ENCODE measurements at regions not wholly inside any gene's neighbourhood (a gene's known extent, or its start where the extent isn't known, plus 50 kb on each side); places are given as distances from the start of the nearest gene placed in this dataset.
"Not testable (repeated sequence)": the region's sequence is repeated elsewhere in the genome, so short reads cannot be mapped to it uniquely, and the experiment has no call there.

GRCh38 chr16:50497592-50497991, 50.6 kb upstream of the NKD1 start:
- DNase-seq (ENCODE audit: extremely low spot score), result no peak
- no peaks in the 10 kb centered on the region for H3K4me1 ChIP-seq (ENCODE audit: insufficient read depth)
- no peaks in the 10 kb centered on the region for H3K36me3 ChIP-seq (ENCODE audit: insufficient read depth)
- no peak overlapping the region for H3K27ac ChIP-seq (ENCODE audit: low read depth)
- WGBS, result 77% methylated on average over 3 of the region's 3 CpGs
- H3K4me3 ChIP-seq (ENCODE audit: low read depth, low read length), result no peak overlapping the region

- Histone ChIP-seq H3K36me3 (ENCODE audit: insufficient read depth) (no peaks in the 10 kb centered on the region), H3K4me3 (ENCODE audit: low read depth, low read length) (no peak overlapping the region), H3K27ac (ENCODE audit: low read depth) (no peak overlapping the region), H3K4me1 (ENCODE audit: insufficient read depth) (no peaks in the 10 kb centered on the region)
- DNase-seq (ENCODE audit: extremely low spot score), result no peak
- WGBS, result 88% methylated on average over 2 of the region's 2 CpGs
Measured at GRCh38 chr16:50496990-50497389, 51.2 kb upstream of the NKD1 start.

- DNase-seq (ENCODE audit: extremely low spot score), result no peak
- no peaks in the 10 kb centered on the region for H3K4me1 ChIP-seq (ENCODE audit: insufficient read depth)
- H3K4me3 ChIP-seq (ENCODE audit: low read depth, low read length), result no peak overlapping the region
- H3K36me3 ChIP-seq (ENCODE audit: insufficient read depth), result no peaks in the 10 kb centered on the region
- WGBS, result 87% methylated on average over 7 of the region's 7 CpGs
- no peak overlapping the region for H3K27ac ChIP-seq (ENCODE audit: low read depth)
Measured at GRCh38 chr16:50495673-50496072, 52.5 kb upstream of the NKD1 start.

GRCh38 chr16:50494501-50495491, 53.4 kb upstream of the NKD1 start:
- 86% methylated on average over 11 of the region's 11 CpGs for WGBS
- no peak overlapping the region for H3K4me3 ChIP-seq (ENCODE audit: low read depth, low read length)
- DNase-seq (ENCODE audit: extremely low spot score), result no peak
- H3K27ac ChIP-seq (ENCODE audit: low read depth), result no peak overlapping the region
- H3K36me3 ChIP-seq (ENCODE audit: insufficient read depth), result no peaks in the 10 kb centered on the region
- H3K4me1 ChIP-seq (ENCODE audit: insufficient read depth), result no peaks in the 10 kb centered on the region

GRCh38 chr16:50491516-50491915, 56.7 kb upstream of the NKD1 start:
- H3K27ac ChIP-seq (ENCODE audit: low read depth), result no peak overlapping the region
- H3K36me3 ChIP-seq (ENCODE audit: insufficient read depth), result no peaks in the 10 kb centered on the region
- DNase-seq (ENCODE audit: extremely low spot score), result no peak
- no peaks in the 10 kb centered on the region for H3K4me1 ChIP-seq (ENCODE audit: insufficient read depth)
- WGBS, result 94% methylated on average over 8 of the region's 8 CpGs
- no peak overlapping the region for H3K4me3 ChIP-seq (ENCODE audit: low read depth, low read length)

GRCh38 chr16:50490828-50491227, 57.4 kb upstream of the NKD1 start:
- Histone ChIP-seq H3K27ac (ENCODE audit: low read depth) (no peak overlapping the region), H3K36me3 (ENCODE audit: insufficient read depth) (no peaks in the 10 kb centered on the region), H3K4me1 (ENCODE audit: insufficient read depth) (no peaks in the 10 kb centered on the region), H3K4me3 (ENCODE audit: low read depth, low read length) (no peak overlapping the region)
- 95% methylated on average over 2 of the region's 2 CpGs for WGBS
- DNase-seq (ENCODE audit: extremely low spot score), result no peak

GRCh38 chr16:50489182-50489581, 59.0 kb upstream of the NKD1 start:
- Histone ChIP-seq H3K36me3 (ENCODE audit: insufficient read depth) (no peaks in the 10 kb centered on the region), H3K4me1 (ENCODE audit: insufficient read depth) (no peaks in the 10 kb centered on the region), H3K27ac (ENCODE audit: low read depth) (no peak overlapping the region), H3K4me3 (ENCODE audit: low read depth, low read length) (no peak overlapping the region)
- DNase-seq (ENCODE audit: extremely low spot score), result no peak
- WGBS, result 67% methylated on average over 3 of the region's 3 CpGs

GRCh38 chr16:50487528-50487927, 60.7 kb upstream of the NKD1 start:
- H3K4me1 ChIP-seq (ENCODE audit: insufficient read depth), result no peaks in the 10 kb centered on the region
- 84% methylated on average over 5 of the region's 5 CpGs for WGBS
- H3K4me3 ChIP-seq (ENCODE audit: low read depth, low read length), result no peak overlapping the region

GRCh38 chr16:50486162-50486561, 62.0 kb upstream of the NKD1 start:
- not testable (repeated sequence) for DNase-seq (ENCODE audit: extremely low spot score); H3K4me1 ChIP-seq (ENCODE audit: insufficient read depth); H3K27ac ChIP-seq (ENCODE audit: low read depth); H3K36me3 ChIP-seq (ENCODE audit: insufficient read depth); H3K4me3 ChIP-seq (ENCODE audit: low read depth, low read length)

More at GRCh38 chr16:50487528-50487927, 60.7 kb upstream of the NKD1 start:
- no peak overlapping the region for H3K27ac ChIP-seq (ENCODE audit: low read depth)
- DNase-seq (ENCODE audit: extremely low spot score), result no peak
- H3K36me3 ChIP-seq (ENCODE audit: insufficient read depth), result no peaks in the 10 kb centered on the region

- no peak for DNase-seq (ENCODE audit: extremely low spot score)
- Histone ChIP-seq H3K36me3 (ENCODE audit: insufficient read depth) (no peaks in the 10 kb centered on the region), H3K27ac (ENCODE audit: low read depth) (no peak overlapping the region), H3K4me1 (ENCODE audit: insufficient read depth) (no peaks in the 10 kb centered on the region), H3K4me3 (ENCODE audit: low read depth, low read length) (no peak overlapping the region)
- 93% methylated on average over 2 of the region's 2 CpGs for WGBS
Measured at GRCh38 chr16:50485232-50485631, 63.0 kb upstream of the NKD1 start.

GRCh38 chr16:50482271-50482670, 65.9 kb upstream of the NKD1 start:
- DNase-seq (ENCODE audit: extremely low spot score), result no peak
- 92% methylated on average over 5 of the region's 5 CpGs for WGBS
- no peak overlapping the region for H3K27ac ChIP-seq (ENCODE audit: low read depth)
- no peaks in the 10 kb centered on the region for H3K4me1 ChIP-seq (ENCODE audit: insufficient read depth)
- H3K4me3 ChIP-seq (ENCODE audit: low read depth, low read length), result no peak overlapping the region
- no peaks in the 10 kb centered on the region for H3K36me3 ChIP-seq (ENCODE audit: insufficient read depth)

- H3K36me3 ChIP-seq (ENCODE audit: insufficient read depth), result no peaks in the 10 kb centered on the region
- H3K4me1 ChIP-seq (ENCODE audit: insufficient read depth), result no peaks in the 10 kb centered on the region
- 75% methylated on average over 3 of the region's 3 CpGs for WGBS
- DNase-seq (ENCODE audit: extremely low spot score), result no peak
- no peak overlapping the region for H3K27ac ChIP-seq (ENCODE audit: low read depth)
- no peak overlapping the region for H3K4me3 ChIP-seq (ENCODE audit: low read depth, low read length)
Measured at GRCh38 chr16:50480206-50480605, 68.0 kb upstream of the NKD1 start.

GRCh38 chr16:50479771-50480170, 68.4 kb upstream of the NKD1 start:
- no peak overlapping the region for H3K4me3 ChIP-seq (ENCODE audit: low read depth, low read length)
- H3K4me1 ChIP-seq (ENCODE audit: insufficient read depth), result no peaks in the 10 kb centered on the region
- no peak overlapping the region for H3K27ac ChIP-seq (ENCODE audit: low read depth)
- H3K36me3 ChIP-seq (ENCODE audit: insufficient read depth), result no peaks in the 10 kb centered on the region
- 87% methylated on average over 5 of the region's 5 CpGs for WGBS
- no peak for DNase-seq (ENCODE audit: extremely low spot score)

- Histone ChIP-seq H3K4me1 (ENCODE audit: insufficient read depth) (no peaks in the 10 kb centered on the region), H3K27ac (ENCODE audit: low read depth) (no peak overlapping the region), H3K36me3 (ENCODE audit: insufficient read depth) (no peaks in the 10 kb centered on the region), H3K4me3 (ENCODE audit: low read depth, low read length) (no peak overlapping the region)
- DNase-seq (ENCODE audit: extremely low spot score), result no peak
- WGBS, result 73% methylated on average over 9 of the region's 9 CpGs
Measured at GRCh38 chr16:50478773-50479149, 69.4 kb upstream of the NKD1 start.
